RPMI7951 (cell line): ENCODE measurements at regions not wholly inside any gene's neighbourhood (a gene's known extent, or its start where the extent isn't known, plus 50 kb on each side); places are given as distances from the start of the nearest gene placed in this dataset.
A peak's percentile ranks its signal among the peaks of the same experiment; 100 is the strongest.
"Not testable (repeated sequence)": the region's sequence is repeated elsewhere in the genome, so short reads cannot be mapped to it uniquely, and the experiment has no call there.

ENCODE experiments used
- DNase-seq: peaks from one replicate; pipeline ENCODE4 v3.0.0-alpha.2; 2012; ENCODE audit warnings: low read depth

GRCh38 chr11:130526846-130527245 lies 78.4 kb downstream of the ADAMTS15 start:
- DNase-seq, result no peak

- DNase-seq, result peak; percentile 87
Measured at GRCh38 chr11:130527636-130528297, 79.3 kb downstream of the ADAMTS15 start.

- DNase-seq, result peak; percentile 82
Measured at GRCh38 chr11:130528298-130529261, 80.1 kb downstream of the ADAMTS15 start.

GRCh38 chr11:130529366-130529765 lies 80.9 kb downstream of the ADAMTS15 start:
- no peak for DNase-seq

GRCh38 chr11:130531061-130531460 lies 82.6 kb downstream of the ADAMTS15 start:
- DNase-seq, result peak; percentile 67

GRCh38 chr11:130533113-130533798 lies 84.8 kb downstream of the ADAMTS15 start:
- DNase-seq, result no peak

- no peak for DNase-seq
Measured at GRCh38 chr11:130533871-130534270, 85.4 kb downstream of the ADAMTS15 start.

- no peak for DNase-seq
Measured at GRCh38 chr11:130534551-130534950, 86.1 kb downstream of the ADAMTS15 start.

- no peak for DNase-seq
Measured at GRCh38 chr11:130535520-130535919, 87.1 kb downstream of the ADAMTS15 start.

- no peak for DNase-seq
Measured at GRCh38 chr11:130536106-130537040, 87.9 kb downstream of the ADAMTS15 start.

GRCh38 chr11:130539680-130540079 lies 91.2 kb downstream of the ADAMTS15 start:
- DNase-seq, result not testable (repeated sequence)

GRCh38 chr11:130544266-130544665 lies 95.8 kb downstream of the ADAMTS15 start:
- DNase-seq, result no peak

GRCh38 chr11:130545449-130546072 lies 97.1 kb downstream of the ADAMTS15 start:
- no peak for DNase-seq

- no peak for DNase-seq
Measured at GRCh38 chr11:130546438-130546837, 98.0 kb downstream of the ADAMTS15 start.

- no peak for DNase-seq
Measured at GRCh38 chr11:130546901-130547694, 98.7 kb downstream of the ADAMTS15 start.

- DNase-seq, result no peak
Measured at GRCh38 chr11:130547761-130548490, 99.5 kb downstream of the ADAMTS15 start.

- peak; percentile 50 for DNase-seq
Measured at GRCh38 chr11:130548491-130548833, 100.0 kb downstream of the ADAMTS15 start.

- DNase-seq, result no peak
Measured at GRCh38 chr11:130549393-130549999, 101.1 kb downstream of the ADAMTS15 start.

GRCh38 chr11:130550150-130550549 lies 101.7 kb downstream of the ADAMTS15 start:
- no peak for DNase-seq
